Stomach (tissue), 8 donors: ENCODE measurements at regions not wholly inside any gene's neighbourhood (a gene's known extent, or its start where the extent isn't known, plus 50 kb on each side); places are given as distances from the start of the nearest gene placed in this dataset.

Experiments used
- DNase-seq, 2 donors: peaks; one replicate each; pipeline versions ENCODE4 v3.0.0 to v3.0.0-alpha.2; 2013 to 2019
- H3K27ac ChIP-seq, 5 donors: fragments of 200-600 bp in 4 of 5; sonication (generic) in 4 of 5; one replicate each; pipeline ENCODE4 v1.5.1; 2013 to 2019; ENCODE audit warnings: mild to moderate bottlenecking in 1 of 5, moderate library complexity in 1 of 5
- H3K27me3 ChIP-seq, 3 donors: fragments of 200-600 bp; sonication (generic); one replicate each; pipeline ENCODE4 v1.5.1; 2017 to 2019; ENCODE audit warnings: mixed run types in 1 of 3
- H3K36me3 ChIP-seq, 4 donors: fragments of 200-600 bp; sonication (generic); 1 replicate in 3 of 4; 2 replicates in 1 of 4; pipeline ENCODE4 v1.5.1; 2016 to 2019
- H3K4me1 ChIP-seq, 4 donors: fragments of 200-600 bp; sonication (generic); one replicate each; pipeline ENCODE4 v1.5.1; 2016 to 2019
- H3K4me3 ChIP-seq, 4 donors: fragments of 200-600 bp; sonication (generic) in 3 of 4; one replicate each; pipeline ENCODE4 v1.5.1; 2016 to 2019; ENCODE audit warnings: mild to moderate bottlenecking in 1 of 4
- H3K9me3 ChIP-seq, 4 donors: fragments of 200-600 bp; sonication (generic); one replicate each; pipeline ENCODE4 v1.5.1; 2016 to 2019
- EP300 ChIP-seq: sonication (generic); formaldehyde crosslinking; IDR thresholded peaks from one replicate; pipeline ENCODE4 v1.6.1; 2017; ENCODE audit warnings: antibody characterized with exemption
- POLR2A ChIP-seq, 4 donors: fragments of 450-650 bp; IDR thresholded peaks; one replicate each; pipeline ENCODE4 v1.6.1; 2016; ENCODE audit warnings: antibody characterized with exemption in 4 of 4, control low read depth in 2 of 4, mild to moderate bottlenecking in 1 of 4, moderate library complexity in 1 of 4
- POLR2AphosphoS5 ChIP-seq, 3 donors: sonication (generic); formaldehyde crosslinking; IDR thresholded peaks; one replicate each; pipeline ENCODE4 v1.6.1; 2016; ENCODE audit warnings: antibody characterized with exemption in 3 of 3
- WGBS, 5 donors: extraction: QIAGEN DNeasy Blood & Tissue Kit in 3 of 5; methylation state at CpG; one replicate each; pipeline versions ENCODE4 v1.1.5 to v1.1.7; 2013 to 2018; 5-methylcytosine and 5-hydroxymethylcytosine counted together
- intact Hi-C: fragments of 100-400 bp; cut with DNase I; formaldehyde crosslinking; loops from one replicate; pipeline ENCODE4 v1.15.1; 2023; ENCODE audit warnings: low total_unique reads
- TF ChIP-seq, protein P1 (sequence below), 7 experiments: fragments of 450-650 bp in 4 of 7; fragments of 200-600 bp in 3 of 7; sonication (generic) in 3 of 7; IDR thresholded peaks; one replicate each; pipeline ENCODE4 v1.5.1; 2016 to 2019; ENCODE audit warnings: antibody characterized with exemption in 7 of 7, control low read depth in 2 of 7, mild to moderate bottlenecking in 1 of 7
- donor health status: healthy with polysubstance abuse.
- donor health status: Bipolar disorder and iron deficiency.
- donor health status: healthy.

DNA sequence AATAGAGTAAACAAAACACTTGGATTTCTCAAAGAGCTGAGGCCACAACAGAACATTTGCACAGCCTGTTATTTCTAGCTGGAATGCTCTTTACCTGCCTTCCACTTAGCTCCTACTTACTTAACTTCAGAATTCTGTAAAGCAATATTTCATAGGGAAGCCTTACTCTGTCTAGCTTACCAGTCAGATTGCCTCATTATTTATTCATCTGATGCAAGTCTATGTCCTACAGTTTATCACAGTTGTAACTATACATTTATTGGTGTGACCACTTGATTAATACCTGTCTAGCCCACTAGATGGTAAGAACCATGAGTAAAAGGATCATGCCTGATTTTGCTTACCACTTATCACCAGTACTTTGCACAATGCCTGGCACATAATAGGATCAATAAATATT is 56.1 kb upstream of the ME3 start:
- H3K4me3 ChIP-seq, result no peak overlapping the region
- H3K4me1 ChIP-seq, result no peaks in the 10 kb centered on the region
- H3K9me3 ChIP-seq, result peaks cover 0 to 3% (median 0%) of the 10 kb centered on the region in 4 donors
- no peaks in the 10 kb centered on the region for H3K27me3 ChIP-seq
- TF ChIP-seq, protein P1, sequence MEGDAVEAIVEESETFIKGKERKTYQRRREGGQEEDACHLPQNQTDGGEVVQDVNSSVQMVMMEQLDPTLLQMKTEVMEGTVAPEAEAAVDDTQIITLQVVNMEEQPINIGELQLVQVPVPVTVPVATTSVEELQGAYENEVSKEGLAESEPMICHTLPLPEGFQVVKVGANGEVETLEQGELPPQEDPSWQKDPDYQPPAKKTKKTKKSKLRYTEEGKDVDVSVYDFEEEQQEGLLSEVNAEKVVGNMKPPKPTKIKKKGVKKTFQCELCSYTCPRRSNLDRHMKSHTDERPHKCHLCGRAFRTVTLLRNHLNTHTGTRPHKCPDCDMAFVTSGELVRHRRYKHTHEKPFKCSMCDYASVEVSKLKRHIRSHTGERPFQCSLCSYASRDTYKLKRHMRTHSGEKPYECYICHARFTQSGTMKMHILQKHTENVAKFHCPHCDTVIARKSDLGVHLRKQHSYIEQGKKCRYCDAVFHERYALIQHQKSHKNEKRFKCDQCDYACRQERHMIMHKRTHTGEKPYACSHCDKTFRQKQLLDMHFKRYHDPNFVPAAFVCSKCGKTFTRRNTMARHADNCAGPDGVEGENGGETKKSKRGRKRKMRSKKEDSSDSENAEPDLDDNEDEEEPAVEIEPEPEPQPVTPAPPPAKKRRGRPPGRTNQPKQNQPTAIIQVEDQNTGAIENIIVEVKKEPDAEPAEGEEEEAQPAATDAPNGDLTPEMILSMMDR (IDR thresholded peaks at IDR 0.05), result no peak
- no peak for TF ChIP-seq EP300
- no peak for TF ChIP-seq POLR2AphosphoS5 (IDR thresholded peaks at IDR 0.05)
- no peak for TF ChIP-seq POLR2A (IDR thresholded peaks at IDR 0.05)
- no peaks in the 10 kb centered on the region for H3K36me3 ChIP-seq
- DNase-seq, result no peak
- no peak overlapping the region for H3K27ac ChIP-seq
- intact Hi-C loops, result no loop called here

DNA sequence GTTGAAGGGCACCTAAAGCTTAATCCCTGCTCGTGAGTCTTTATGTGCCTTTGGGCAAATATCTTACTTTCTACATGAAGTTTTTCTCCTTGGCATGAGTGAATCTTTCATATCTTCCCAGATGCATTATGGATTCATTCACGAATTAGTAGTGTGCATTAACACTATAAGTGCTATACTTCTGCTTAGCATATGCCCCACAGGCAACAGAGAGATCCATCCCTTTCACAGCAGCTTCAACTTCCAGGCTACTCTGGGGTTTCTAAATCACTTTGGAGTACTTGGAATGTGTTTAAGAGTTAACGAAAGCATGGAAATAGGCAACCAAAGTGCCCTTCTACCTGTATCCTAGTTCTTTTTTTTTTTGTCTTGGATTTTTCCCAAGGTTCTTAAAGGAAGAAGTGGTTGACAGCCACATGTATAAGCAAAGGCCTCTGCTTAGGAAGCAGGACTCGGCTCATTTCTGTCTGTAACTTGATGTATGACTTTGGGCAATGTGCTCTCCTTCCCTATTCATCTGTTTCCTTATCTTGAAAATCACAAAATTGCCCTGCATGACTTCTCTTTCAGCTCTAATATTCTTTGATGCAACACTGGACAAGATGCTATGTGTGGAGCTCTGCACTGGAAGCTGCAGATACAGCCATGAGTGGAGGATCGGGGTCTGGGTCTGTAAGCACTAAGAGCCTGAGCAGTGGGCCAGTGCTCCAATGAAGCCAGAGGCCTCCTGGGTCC is 54.5 kb upstream of the ME3 start:
- peaks cover 0 to 15% (median 0%) of the 10 kb centered on the region in 4 donors for H3K9me3 ChIP-seq
- no peak for DNase-seq
- no peaks in the 10 kb centered on the region for H3K27me3 ChIP-seq
- intact Hi-C loops, result no loop called here
- H3K27ac ChIP-seq, result no peak overlapping the region
- no peak for TF ChIP-seq POLR2A (IDR thresholded peaks at IDR 0.05)
- TF ChIP-seq EP300, result no peak
- TF ChIP-seq, protein P1 (IDR thresholded peaks at IDR 0.05), result no peak
- no peak for TF ChIP-seq POLR2AphosphoS5 (IDR thresholded peaks at IDR 0.05)
- 70 to 82% (median 76%) methylated on average over 5 of the region's 5 CpGs for WGBS, 5 donors
- H3K4me3 ChIP-seq, result no peak overlapping the region
- H3K36me3 ChIP-seq, result no peaks in the 10 kb centered on the region
- H3K4me1 ChIP-seq, result no peaks in the 10 kb centered on the region

DNA sequence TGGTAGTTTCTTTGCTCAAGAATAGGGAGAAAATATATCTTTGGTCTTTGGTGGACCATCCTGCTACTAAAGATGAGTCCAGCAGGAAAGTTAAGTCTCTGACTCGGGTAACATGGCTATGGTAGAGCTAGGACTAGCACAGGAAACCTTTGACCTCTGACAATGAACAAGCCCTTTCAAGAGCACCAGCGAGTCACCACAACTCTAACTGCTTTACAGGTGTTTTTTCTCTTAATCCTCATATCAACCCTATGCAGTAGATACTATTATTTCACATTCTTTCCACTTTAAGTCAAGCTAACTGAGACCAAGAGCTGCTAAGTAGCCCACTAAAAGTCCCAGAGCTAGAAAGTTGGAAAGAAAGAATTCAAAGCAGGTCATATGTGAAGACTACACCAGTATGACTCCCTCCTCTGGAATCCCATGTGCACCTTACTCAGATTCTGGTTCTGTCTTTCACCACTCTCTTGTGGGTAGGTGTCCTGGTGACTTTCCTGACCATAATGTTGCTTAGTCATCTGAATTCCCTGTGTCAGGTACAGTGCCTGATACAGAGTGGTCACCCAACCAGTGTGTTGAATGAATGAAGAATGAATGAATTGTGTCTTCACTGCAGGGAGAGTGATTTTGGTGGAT is 53.8 kb upstream of the ME3 start:
- Histone ChIP-seq H3K4me3 (no peak overlapping the region), H3K9me3 (peaks cover 0 to 15% (median 0%) of the 10 kb centered on the region in 4 donors), H3K4me1 (no peaks in the 10 kb centered on the region), H3K27me3 (no peaks in the 10 kb centered on the region), H3K36me3 (no peaks in the 10 kb centered on the region), H3K27ac (no peak overlapping the region)
- DNase-seq, result no peak
- TF ChIP-seq POLR2A (IDR thresholded peaks at IDR 0.05), result no peak
- TF ChIP-seq, protein P1 (IDR thresholded peaks at IDR 0.05), result no peak
- no peak for TF ChIP-seq EP300
- TF ChIP-seq POLR2AphosphoS5 (IDR thresholded peaks at IDR 0.05), result no peak
- 73 to 90% (median 86%) methylated on average over 2 of the region's 2 CpGs for WGBS, 5 donors
- intact Hi-C loops, result no loop called here

DNA sequence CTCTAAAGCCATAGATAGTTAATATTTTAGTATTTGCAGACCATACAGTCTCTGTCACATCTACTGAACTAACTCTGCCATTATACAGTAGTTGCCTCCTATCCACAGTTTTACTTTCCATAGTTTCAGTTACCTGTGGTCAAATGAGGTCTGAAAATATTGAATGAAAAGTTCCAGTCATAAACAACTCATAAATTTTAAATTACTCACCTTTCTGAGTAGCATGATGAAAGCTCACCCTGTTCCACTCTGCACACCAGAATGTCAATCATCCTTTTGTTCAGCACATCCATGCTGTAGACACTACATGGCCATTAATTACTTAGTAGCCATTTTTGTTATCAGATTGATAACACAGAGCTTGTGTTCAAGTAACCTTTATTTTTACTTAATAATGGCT is 51.7 kb upstream of the ME3 start:
- Histone ChIP-seq H3K4me1 (no peaks in the 10 kb centered on the region), H3K9me3 (peaks cover 0 to 15% (median 0%) of the 10 kb centered on the region in 4 donors), H3K4me3 (no peak overlapping the region), H3K27ac (no peak overlapping the region), H3K36me3 (no peaks in the 10 kb centered on the region), H3K27me3 (no peaks in the 10 kb centered on the region)
- TF ChIP-seq POLR2AphosphoS5 (IDR thresholded peaks at IDR 0.05) (no peak), EP300 (no peak), POLR2A (IDR thresholded peaks at IDR 0.05) (no peak)
- TF ChIP-seq, protein P1 (IDR thresholded peaks at IDR 0.05), result no peak
- intact Hi-C loops, result no loop called here
- DNase-seq, result no peak
